ENCODE measurements at regions not wholly inside any gene's neighbourhood (a gene's known extent, or its start where the extent isn't known, plus 50 kb on each side); places are given as distances from the start of the nearest gene placed in this dataset.
"Not testable (repeated sequence)": the region's sequence is repeated elsewhere in the genome, so short reads cannot be mapped to it uniquely, and the experiment has no call there.

DNA sequence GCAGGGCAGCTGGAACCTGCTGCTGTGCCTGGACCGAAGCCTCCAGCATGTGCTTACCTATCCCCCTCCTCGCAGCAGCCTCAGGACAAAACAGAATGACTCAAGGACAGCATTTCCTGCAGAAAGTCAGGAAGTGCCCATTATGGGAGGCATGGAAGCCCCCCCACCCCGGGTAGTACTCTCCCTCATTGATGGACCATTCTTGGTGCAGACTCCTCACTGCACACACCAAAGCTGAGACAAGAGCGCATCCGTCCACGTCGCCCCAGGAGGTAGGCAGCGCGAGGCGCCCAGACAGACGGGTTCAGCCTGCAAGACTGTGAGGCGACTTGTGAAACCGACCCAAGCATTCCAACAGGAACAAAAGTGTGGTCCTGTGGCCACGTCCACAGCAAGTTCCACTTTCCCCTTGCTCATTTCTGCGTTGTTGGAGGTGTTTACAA, 243.9 kb upstream of the ATXN7L3B start:
- DNase-seq: no peak

DNA sequence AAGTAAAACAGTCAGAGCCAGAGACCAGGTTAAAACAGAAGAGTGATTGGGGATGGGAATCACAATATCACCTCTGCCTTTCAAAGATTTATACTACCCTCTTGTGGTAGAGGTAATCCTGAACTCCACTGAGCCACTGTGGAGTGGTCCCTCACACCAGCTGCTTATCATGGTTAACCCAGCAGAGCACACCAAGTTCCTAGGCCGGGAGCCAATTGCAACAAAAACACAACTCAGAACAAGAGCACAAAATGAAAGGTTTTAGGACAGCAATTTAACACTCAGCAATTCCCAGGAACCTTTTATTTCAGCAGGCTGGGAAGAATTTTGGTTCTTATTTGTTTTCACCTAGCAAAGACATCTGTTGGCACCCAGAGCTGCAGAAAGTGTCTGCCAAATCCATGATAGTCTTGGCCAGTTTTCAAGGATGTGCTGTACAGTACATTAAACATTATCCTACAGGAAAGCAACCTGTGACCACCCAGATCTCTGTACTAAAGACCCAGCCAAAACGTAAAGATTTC, 220.5 kb upstream of the ATXN7L3B start:
- peak; percentile 27 for DNase-seq

DNA sequence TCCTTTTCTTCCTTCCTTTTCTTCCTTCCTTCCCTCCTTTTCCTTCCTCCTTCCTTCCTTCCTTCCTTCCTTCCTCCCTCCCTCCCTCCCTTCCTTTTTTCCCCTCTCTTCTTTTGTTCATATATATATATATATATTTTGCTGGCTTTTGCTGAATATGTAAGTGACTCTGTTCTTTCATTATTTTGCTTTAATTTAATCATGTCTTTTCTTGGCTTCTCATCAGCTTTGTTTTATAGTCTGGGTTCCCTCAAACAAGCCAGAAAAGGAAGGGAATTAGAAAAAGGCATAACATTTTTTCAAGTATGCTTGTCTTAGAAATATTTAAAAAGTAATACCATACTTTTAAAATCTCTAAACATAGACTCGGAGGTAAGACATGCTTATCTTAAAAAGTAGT, 219.9 kb upstream of the ATXN7L3B start:
- DNase-seq: no peak

DNA sequence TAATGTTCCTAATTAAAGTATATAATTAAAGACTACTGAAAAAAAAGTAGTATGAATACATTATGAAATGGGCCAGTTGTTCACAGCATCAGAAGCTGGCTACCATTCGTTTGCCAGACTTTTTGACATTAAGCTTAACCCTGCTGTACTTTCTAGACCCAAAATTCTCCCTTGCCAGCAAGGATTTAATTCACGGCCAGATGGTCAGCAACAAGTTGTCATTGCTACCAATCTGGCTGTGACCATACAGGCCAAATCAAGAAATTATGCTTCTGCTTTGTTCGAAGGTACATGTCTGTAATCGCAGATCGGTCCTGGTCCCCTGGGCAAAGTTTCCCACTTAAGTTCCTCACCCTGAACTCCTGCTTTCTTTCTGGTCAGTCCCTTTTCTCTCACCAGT, 217.7 kb upstream of the ATXN7L3B start:
- no peak for DNase-seq

DNA sequence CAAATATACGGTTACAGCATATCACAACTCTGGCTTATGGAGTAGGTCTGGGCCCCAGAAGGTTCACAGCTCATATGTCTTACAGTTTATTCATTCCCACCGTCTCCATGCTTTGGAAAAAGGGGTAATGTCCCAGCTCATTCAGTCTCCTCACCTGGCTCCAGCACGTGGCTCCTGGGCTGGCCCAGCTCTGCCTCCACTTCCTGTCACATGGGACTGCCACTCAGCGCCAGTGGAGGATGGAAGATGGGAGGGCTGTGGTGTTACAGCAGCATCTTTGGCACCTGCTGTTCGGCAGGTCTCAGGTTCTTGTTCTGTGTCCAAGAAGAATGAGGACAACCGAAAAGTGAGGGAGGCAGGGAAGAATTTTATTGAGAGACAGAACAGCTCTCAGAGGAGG, 216.3 kb upstream of the ATXN7L3B start:
- no peak for DNase-seq

GRCh38 chr12:74322792-74323191, 214.8 kb upstream of the ATXN7L3B start:
- no peak for DNase-seq

GRCh38 chr12:74328623-74329022, 209.0 kb upstream of the ATXN7L3B start:
- no peak for DNase-seq

GRCh38 chr12:74334780-74335179, 202.9 kb upstream of the ATXN7L3B start:
- DNase-seq: no peak

DNA sequence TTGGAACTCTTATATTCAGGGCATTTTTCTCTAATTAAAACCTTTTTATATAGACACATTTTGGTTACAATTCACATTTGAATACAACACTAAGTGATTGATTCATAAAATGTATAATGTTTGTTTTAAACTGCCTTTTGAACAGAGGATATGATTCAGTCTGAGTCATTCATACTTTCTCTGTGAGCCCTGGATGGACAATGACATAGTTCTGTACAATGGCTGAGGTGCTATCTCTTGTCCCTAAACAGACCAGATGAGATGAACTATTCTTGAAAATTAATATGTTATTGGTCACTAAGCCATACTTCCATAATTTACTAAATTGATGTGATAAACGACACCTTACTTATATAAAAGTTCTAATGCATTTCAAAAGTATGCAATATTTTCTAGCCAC, 199.7 kb upstream of the ATXN7L3B start:
- no peak for DNase-seq

DNA sequence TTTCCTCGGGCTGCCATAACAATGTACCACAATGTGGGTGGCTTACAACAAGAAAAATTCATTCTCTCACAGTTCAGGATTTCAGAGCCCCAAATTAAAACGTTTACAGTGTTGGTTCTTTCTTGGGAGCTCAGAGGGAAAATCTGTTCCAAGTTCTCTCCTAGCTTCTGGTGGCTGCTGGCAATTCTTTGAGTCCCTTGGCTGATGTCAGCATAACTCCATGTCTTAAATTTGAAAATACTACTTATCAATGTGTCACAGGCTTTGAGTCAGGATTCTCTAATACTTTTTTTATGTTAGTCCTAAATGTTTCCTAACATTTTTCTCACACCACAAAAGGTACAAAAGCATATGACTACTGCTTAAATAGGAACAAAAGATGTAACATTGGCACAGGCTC, 198.4 kb upstream of the ATXN7L3B start:
- no peak for DNase-seq

DNA sequence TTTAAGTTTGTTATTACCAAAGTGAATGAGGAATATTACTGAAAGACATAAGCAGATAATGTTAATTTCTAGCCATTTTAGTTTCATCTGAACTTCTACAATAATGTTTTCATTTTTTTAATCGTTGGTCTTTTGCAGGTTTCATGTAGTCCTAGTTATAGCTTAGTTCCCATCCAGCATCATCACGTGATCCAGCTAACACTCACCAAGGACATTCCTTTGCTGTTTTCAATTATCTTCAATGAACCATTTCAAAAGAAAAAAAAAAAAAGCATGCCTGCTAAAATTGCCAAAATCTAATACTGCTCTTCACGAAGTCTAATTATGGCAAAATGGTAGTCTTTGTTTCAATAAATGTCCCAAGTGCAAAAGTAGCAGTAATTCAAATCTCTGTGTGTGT, 187.7 kb upstream of the ATXN7L3B start:
- DNase-seq: no peak

DNA sequence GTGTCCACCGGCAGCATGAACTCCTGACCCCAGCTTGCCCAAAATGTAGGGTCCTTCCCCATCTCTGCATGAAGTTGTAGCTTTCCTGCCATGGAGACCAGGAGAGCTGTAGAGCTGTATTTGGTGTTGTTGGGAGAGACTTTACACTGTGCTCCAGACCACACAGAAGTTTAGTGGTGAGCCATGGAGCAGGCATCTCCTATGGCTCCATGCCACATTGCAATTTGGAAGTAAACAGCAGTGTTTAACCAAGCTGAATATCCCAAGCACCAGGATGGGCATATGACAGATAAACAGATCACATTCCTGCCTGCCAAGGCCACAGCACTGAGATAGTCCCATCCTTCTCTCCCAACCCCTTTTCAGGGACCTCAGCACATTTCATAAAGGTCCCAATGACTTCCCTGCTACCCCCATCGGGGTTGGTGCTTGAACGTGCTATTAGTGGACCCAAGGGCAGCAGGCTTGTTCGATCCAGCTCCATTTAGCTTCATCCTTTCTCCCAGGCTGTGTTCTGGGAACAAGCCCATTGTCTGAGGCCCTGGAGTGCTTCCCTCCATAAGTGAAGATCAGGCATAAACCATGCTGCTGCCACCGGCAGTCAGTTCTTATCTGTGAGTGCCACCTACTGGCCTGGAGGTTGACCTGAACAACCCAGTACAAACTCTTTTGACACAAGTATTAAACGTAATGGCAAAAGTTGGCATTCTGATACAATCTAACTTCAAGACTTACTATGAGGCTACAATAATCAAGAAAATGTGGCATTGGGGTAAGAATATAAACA, 172.3 kb upstream of the ATXN7L3B start:
- no peak for DNase-seq

DNA sequence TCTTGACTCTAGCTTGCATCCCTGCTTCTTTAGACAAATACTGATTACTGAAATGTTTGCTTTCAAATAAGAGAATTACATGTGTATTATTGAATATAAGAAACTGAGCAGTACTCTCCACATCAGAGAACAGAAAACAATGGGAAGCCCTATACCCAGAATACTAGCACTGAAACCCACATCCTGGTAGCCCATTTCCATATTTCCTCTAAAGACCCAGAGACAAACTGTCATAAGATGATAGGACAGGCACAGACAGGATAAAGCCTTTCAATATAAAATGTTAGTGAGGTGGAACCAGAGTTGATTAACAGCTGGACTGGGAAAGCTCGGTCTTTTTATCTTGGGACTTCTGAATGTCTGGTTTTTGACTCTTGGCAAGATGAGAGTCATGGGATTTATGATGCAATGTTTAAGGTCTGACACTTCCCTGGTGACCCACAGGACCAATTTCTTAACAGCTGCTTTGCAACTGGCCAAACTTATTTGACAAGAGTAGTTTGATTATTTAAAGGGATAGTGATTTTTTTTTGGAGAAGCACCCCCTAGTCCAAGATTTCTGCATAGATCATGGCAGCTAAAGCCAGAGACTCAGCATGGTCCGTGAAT, 166.9 kb upstream of the ATXN7L3B start:
- no peak for DNase-seq

DNA sequence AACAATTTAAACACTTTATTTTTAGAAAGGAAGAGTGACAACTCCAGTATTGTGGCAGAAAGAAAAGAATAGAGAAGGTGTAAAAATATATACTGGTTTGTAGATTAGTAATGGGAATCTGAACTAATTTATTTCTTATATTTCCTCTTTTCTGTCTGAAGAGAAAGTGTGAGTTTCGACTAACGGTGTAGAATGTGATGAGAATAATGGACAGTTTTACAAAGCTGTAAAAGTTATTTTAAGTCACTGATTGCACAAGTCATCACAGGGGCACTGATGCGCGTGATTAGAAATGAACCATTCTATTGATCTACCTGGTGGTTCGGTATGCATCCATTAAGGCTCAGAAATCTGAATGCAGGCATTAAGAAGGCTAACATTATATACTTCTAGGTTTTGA, 158.5 kb upstream of the ATXN7L3B start:
- DNase-seq: no peak

- no peak for DNase-seq
These were observed 155.7 kb upstream of the ATXN7L3B start for GRCh38 chr12:74381958-74382357.

DNA sequence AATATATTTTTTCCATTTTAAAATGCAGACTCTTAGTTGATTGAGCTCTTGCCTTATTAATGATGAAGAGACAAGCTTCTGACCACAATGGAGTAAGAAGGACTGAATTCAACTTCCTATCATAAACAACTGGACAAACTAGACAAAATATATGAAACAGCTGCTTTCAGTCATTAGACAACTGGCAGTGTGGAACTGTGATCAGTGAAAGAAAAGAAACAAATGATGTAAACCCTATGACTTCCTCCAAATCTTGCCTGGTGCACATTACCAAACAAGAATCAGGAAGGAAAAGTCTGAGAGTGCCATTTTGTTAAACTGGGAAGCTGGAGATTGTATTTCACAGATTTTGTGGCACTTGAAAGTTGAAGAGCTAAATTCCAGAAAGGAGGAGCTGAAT, 154.7 kb upstream of the ATXN7L3B start:
- DNase-seq: no peak

- no peak for DNase-seq
These were observed 146.4 kb upstream of the ATXN7L3B start for GRCh38 chr12:74391283-74391682.

- no peak for DNase-seq
These were observed 144.4 kb upstream of the ATXN7L3B start for GRCh38 chr12:74393272-74393671.

- no peak for DNase-seq
These were observed 143.0 kb upstream of the ATXN7L3B start for GRCh38 chr12:74394647-74395046.

GRCh38 chr12:74401035-74401434, 136.6 kb upstream of the ATXN7L3B start:
- DNase-seq: no peak

- DNase-seq: no peak
These were observed 135.7 kb upstream of the ATXN7L3B start for GRCh38 chr12:74401966-74402365.

DNA sequence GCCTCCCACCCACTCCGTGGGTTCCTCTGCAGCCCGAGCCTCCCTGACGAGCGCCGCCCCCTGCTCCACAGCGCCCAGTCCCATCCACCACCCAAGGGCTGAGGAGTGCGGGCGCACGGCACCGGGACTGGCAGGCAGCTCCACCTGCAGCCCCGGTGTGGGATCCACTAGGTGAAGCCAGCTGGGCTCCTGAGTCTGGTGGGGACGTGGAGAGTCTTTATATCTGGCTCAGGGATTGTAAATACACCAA, 134.5 kb upstream of the ATXN7L3B start:
- DNase-seq: not testable (repeated sequence)

- no peak for DNase-seq
These were observed 129.0 kb upstream of the ATXN7L3B start for GRCh38 chr12:74408601-74409166.

DNA sequence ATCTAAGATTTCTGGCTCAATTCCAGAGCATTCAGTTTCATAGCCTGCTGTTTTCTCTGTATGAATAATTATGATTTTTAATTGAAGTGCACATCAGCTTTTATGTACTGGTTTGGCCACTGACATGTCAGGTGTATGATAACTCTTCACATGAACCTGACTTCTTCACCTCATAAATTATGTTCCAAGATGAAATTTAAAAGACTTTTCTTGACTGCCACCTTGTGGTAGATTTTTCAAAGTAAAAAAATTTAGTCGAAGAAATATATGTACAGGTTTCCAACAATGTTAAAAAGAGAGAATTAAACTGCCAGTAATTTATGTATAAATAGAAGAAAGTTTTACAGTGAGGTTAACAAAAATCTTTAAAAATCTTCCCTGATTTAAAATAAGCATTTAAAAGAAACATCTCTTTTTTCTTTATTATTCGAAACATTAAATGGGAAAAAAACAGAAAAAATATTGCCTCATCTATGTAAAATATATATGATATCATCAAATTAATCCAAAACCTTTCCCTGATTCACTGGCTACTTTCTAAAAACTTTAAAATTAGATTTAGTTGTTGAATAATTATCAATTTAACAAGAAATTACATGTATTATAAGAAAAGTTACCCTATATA, 124.9 kb upstream of the ATXN7L3B start:
- no peak for DNase-seq
